ENCODE measurements at regions not wholly inside any gene's neighbourhood (a gene's known extent, or its start where the extent isn't known, plus 50 kb on each side); places are given as distances from the start of the nearest gene placed in this dataset.

DNA sequence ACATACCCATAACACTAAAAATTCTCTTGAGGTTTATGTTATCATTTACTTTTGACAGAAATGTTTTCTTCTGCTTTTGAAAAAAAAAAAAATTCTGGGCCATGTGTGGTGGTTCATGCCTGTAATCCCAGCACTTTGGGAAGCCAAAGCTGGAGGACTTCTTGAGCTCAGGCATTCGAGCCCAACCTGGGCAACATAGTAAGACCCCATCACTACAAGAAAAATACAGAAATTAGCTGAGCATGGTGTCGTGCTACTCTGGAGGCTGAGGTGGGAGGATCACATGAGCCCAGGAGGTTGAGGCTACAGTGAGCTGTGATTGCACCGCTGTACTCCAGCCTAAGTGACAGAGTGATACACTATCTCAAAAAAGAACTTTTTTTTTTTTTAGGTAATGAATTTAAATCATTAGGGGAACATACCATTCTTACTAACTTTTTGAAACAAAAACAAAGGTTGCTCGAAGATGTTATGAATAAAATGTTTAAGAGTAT, 148.8 kb upstream of the DMRT1 start:
- TF ChIP-seq, protein P1, sequence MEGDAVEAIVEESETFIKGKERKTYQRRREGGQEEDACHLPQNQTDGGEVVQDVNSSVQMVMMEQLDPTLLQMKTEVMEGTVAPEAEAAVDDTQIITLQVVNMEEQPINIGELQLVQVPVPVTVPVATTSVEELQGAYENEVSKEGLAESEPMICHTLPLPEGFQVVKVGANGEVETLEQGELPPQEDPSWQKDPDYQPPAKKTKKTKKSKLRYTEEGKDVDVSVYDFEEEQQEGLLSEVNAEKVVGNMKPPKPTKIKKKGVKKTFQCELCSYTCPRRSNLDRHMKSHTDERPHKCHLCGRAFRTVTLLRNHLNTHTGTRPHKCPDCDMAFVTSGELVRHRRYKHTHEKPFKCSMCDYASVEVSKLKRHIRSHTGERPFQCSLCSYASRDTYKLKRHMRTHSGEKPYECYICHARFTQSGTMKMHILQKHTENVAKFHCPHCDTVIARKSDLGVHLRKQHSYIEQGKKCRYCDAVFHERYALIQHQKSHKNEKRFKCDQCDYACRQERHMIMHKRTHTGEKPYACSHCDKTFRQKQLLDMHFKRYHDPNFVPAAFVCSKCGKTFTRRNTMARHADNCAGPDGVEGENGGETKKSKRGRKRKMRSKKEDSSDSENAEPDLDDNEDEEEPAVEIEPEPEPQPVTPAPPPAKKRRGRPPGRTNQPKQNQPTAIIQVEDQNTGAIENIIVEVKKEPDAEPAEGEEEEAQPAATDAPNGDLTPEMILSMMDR (IDR thresholded peaks at IDR 0.05), result no peak
- no peak for TF ChIP-seq ZFX (IDR thresholded peaks at IDR 0.05; ENCODE audit: borderline replicate concordance)

Data from 22Rv1 (cell line).